Middle frontal gyrus (tissue), 1 donor: ENCODE measurements at regions not wholly inside any gene's neighbourhood (a gene's known extent, or its start where the extent isn't known, plus 50 kb on each side); places are given as distances from the start of the nearest gene placed in this dataset.

ENCODE experiments used
- DNase-seq: peaks from one replicate; pipeline ENCODE4 v3.0.0-alpha.2; 2015; ENCODE audit warnings: low spot score; ENCODE audit errors: extremely low spot score

- DNase-seq = no peak
Observed at GRCh38 chr3:168847291-168847883, 751.7 kb upstream of the GOLIM4 start.

GRCh38 chr3:168844894-168845482 lies 749.3 kb upstream of the GOLIM4 start:
- DNase-seq = no peak

GRCh38 chr3:168844472-168844871 lies 748.7 kb upstream of the GOLIM4 start:
- no peak for DNase-seq

- DNase-seq = no peak
Observed at GRCh38 chr3:168843481-168843880, 747.8 kb upstream of the GOLIM4 start.

- no peak for DNase-seq
Observed at GRCh38 chr3:168839653-168840052, 743.9 kb upstream of the GOLIM4 start.

- no peak for DNase-seq
Observed at GRCh38 chr3:168834558-168834957, 738.8 kb upstream of the GOLIM4 start.

- no peak for DNase-seq
Observed at GRCh38 chr3:168828943-168829342, 733.2 kb upstream of the GOLIM4 start.

- no peak for DNase-seq
Observed at GRCh38 chr3:168828536-168828935, 732.8 kb upstream of the GOLIM4 start.

GRCh38 chr3:168828014-168828413 lies 732.3 kb upstream of the GOLIM4 start:
- DNase-seq = no peak

GRCh38 chr3:168824107-168824506 lies 728.4 kb upstream of the GOLIM4 start:
- no peak for DNase-seq

- no peak for DNase-seq
Observed at GRCh38 chr3:168823466-168823865, 727.7 kb upstream of the GOLIM4 start.

- no peak for DNase-seq
Observed at GRCh38 chr3:168820810-168821415, 725.2 kb upstream of the GOLIM4 start.

- no peak for DNase-seq
Observed at GRCh38 chr3:168817177-168817576, 721.5 kb upstream of the GOLIM4 start.

GRCh38 chr3:168815946-168816345 lies 720.2 kb upstream of the GOLIM4 start:
- DNase-seq = no peak

GRCh38 chr3:168813225-168813802 lies 717.6 kb upstream of the GOLIM4 start:
- DNase-seq = no peak

- no peak for DNase-seq
Observed at GRCh38 chr3:168812234-168812633, 716.5 kb upstream of the GOLIM4 start.

GRCh38 chr3:168808596-168808995 lies 712.9 kb upstream of the GOLIM4 start:
- DNase-seq = no peak

GRCh38 chr3:168807448-168807847 lies 711.7 kb upstream of the GOLIM4 start:
- DNase-seq = no peak

- DNase-seq = no peak
Observed at GRCh38 chr3:168806871-168807270, 711.1 kb upstream of the GOLIM4 start.

- DNase-seq = no peak
Observed at GRCh38 chr3:168803536-168803935, 707.8 kb upstream of the GOLIM4 start.

GRCh38 chr3:168802766-168803165 lies 707.0 kb upstream of the GOLIM4 start:
- DNase-seq = no peak

GRCh38 chr3:168801794-168802193 lies 706.1 kb upstream of the GOLIM4 start:
- no peak for DNase-seq

- DNase-seq = no peak
Observed at GRCh38 chr3:168796339-168796738, 700.6 kb upstream of the GOLIM4 start.
